ENCODE measurements at regions not wholly inside any gene's neighbourhood (a gene's known extent, or its start where the extent isn't known, plus 50 kb on each side); places are given as distances from the start of the nearest gene placed in this dataset.

DNA sequence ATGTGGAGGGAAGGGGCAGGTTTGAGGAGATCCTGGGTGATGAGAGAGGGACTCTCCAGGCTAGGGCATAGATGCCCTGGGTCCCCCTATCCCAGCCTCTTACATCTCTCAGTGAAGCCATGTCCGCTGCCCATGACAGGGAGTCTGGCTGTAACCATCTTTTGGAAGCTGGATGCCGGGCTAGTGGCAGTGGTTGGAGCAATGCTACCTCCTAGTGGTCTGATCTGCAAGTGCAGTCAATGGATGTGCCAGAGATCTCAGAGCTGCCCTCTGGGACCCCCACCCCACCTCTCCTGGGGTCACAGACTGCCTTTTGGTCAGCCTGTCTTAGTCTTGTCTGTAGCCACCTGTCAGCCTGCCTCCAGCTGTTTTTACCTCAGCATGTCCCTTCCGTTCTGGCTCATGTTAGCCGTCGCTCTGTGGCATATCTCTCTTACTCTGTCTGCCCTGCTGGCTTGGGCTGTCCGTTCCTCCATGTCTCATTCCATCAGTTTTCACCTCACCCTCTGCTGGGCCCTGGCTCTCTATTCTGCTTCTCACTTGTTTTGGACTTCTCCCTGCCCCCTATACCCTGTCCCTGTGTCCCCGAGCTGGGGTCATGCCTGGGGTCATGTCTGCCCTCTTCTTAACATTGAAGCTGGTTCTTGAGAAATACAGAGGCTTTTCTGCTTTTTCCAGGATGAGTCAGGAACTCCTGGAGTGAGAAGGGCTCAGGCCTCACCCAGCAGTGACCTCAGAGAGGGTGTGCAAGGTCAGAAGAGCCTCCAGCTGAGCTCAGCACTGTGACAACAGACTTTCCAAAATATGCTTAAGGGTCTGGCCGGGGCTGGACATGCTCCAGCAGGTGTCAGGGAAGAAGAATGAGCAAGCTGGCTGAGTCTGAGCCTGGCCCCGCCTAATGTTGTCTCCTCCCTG, 52.0 kb upstream of the THY1 start:
- no peak for DNase-seq (ENCODE audit: low read depth, low spot score)

DNA sequence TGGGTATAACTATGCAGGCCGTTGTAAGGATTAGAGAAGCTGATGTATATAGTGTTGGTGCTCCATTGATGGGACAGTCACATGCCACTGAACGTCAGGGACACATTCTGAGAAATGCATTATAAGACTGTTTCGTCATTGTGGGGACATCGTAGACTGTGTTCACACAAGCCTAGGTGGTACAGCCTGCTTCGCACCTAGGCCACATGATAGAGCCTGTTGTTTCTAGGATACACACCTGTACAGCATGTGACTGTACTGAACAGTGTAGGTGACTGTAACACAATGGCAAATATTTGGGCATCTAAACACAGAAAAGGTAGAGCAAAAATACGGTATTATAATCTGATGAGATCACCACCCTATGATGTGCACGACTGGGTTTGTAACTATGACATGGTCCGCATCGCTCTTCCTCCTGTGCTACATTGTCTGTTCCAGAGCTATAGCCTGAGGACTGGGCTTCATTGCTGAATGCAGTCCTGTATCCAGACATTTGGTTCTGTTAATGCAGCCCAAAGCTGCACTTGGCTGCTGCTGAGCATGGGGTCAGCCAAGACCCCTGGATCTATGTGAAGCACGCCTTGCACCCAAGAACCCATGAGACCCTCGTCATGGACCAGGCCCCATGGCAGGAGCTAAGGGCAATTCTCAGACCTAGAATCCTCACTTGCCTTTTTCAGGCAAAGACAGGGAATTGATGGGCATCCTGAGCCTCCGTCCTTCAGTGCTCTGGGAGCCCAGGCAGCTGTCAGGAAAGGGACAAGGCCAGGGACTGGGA, 51.1 kb upstream of the THY1 start:
- DNase-seq (ENCODE audit: low read depth, low spot score): no peak

DNA sequence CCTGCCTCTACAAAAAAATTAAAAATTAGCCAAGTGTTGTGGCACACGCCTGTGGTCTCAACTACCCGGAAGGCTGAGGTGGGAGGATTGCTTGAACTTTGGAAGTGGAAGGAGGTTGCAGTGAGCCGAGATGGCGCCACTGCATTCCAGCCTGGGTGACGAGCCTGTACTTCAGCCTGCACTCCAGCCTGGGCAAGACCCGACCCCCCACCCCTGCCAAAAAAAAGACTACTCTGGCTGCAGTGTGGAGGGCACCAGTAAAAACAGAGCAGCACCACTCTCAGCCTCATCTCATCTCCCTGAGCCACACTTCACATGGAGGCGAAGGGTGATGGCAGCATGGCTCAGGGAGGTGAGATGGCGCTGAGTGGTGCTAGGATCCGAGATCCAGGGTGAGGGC, 50.3 kb upstream of the THY1 start:
- no peak for DNase-seq (ENCODE audit: low read depth, low spot score)

DNA sequence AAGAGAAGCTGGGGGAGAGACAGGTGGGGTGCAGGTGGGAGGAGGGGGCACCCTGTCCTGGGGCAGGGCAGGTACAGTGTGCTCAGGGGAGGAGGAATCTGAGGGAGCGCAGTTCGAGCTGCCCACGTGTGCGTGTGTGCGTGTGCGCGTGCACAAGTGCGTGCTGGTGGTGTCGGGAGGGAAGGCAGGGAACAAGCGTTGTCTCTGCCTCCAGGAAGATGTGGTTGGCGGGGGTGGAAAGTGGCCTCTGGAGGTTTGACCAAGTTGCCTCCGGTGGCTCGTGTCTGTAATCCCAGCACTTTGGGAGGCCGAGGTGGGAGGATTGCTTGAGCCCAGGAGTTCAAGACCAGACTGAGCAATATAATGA, 49.9 kb upstream of the THY1 start:
- no peak for DNase-seq (ENCODE audit: low read depth, low spot score)
